ENCODE measurements at regions not wholly inside any gene's neighbourhood (a gene's known extent, or its start where the extent isn't known, plus 50 kb on each side); places are given as distances from the start of the nearest gene placed in this dataset.

DNA sequence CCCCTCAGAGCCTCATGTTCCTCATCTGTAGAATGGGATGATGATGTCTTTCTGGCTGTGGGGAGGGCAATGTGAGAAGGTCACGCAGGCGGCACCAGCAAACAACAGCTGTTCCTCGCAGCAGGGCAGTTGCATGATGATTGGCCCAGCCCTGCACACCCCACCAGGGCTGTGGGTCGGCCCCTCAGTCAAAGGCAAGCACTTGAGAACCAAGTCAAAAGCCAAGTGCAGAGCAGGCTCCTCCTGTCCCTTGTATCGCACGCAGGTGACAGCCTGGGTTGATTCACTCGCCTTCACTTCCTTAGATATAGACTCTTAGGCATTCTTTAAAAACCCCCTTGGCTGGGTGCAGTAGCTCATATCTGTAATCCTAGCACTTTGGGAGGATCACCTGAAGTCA lies 191.9 kb upstream of the C1orf174 start:
- no peak overlapping the region for H3K27ac ChIP-seq
- TF ChIP-seq EP300 (IDR thresholded peaks at IDR 0.05) (no peak), POLR2A (IDR thresholded peaks at IDR 0.05) (no peak)
- TF ChIP-seq, protein P1, sequence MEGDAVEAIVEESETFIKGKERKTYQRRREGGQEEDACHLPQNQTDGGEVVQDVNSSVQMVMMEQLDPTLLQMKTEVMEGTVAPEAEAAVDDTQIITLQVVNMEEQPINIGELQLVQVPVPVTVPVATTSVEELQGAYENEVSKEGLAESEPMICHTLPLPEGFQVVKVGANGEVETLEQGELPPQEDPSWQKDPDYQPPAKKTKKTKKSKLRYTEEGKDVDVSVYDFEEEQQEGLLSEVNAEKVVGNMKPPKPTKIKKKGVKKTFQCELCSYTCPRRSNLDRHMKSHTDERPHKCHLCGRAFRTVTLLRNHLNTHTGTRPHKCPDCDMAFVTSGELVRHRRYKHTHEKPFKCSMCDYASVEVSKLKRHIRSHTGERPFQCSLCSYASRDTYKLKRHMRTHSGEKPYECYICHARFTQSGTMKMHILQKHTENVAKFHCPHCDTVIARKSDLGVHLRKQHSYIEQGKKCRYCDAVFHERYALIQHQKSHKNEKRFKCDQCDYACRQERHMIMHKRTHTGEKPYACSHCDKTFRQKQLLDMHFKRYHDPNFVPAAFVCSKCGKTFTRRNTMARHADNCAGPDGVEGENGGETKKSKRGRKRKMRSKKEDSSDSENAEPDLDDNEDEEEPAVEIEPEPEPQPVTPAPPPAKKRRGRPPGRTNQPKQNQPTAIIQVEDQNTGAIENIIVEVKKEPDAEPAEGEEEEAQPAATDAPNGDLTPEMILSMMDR (IDR thresholded peaks at IDR 0.05): no peak
- 85 to 90% methylated on average over 7 of the region's 7 CpGs for WGBS, 2 donors
- no peaks in the 10 kb centered on the region for H3K4me1 ChIP-seq
- no peak overlapping the region for H3K4me3 ChIP-seq
- no peaks in the 10 kb centered on the region for H3K36me3 ChIP-seq
- no peaks in the 10 kb centered on the region for H3K27me3 ChIP-seq
- DNase-seq (ENCODE audit: low spot score in 2 of 2): no peak
- peaks cover 0 to 87% (median 0%) of the 10 kb centered on the region in 4 donors for H3K9me3 ChIP-seq

DNA sequence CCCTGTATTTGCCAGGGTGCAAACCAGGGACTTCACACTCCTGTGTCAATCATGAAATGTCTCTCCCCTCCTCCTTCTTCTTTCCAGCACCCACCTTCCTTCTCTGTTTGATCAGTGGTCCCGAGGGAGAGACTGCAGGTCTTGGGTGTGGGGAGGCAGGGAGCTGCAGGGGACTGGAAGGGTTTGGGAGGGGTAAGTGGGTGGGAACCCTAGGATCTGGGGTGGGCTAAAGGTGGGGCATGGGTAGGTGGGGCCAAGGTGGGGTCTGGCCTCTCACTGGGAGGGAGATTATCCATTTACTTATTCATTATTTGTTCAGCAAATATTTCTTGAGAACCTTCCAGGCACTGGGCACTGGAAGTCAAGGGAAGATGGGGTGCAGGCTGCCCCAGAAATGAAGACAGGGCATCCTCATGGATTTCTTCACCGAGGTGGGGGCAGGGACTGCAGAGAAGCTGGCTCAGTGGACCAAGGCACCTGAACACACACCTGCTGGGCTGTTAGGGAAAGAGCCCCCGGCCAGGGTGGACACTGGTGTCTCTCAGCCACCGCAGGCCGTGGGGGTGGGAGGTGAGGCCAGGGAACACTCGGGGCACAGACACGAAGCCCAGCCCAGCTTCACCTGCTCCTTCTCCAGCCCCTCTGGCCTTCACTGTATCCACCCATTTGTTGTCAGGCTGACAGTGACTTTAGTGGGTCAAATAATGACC lies 193.9 kb upstream of the C1orf174 start:
- 87% methylated on average over 7 of the region's 7 CpGs for WGBS, 2 donors
- H3K36me3 ChIP-seq: no peaks in the 10 kb centered on the region
- H3K4me1 ChIP-seq: no peaks in the 10 kb centered on the region

DNA sequence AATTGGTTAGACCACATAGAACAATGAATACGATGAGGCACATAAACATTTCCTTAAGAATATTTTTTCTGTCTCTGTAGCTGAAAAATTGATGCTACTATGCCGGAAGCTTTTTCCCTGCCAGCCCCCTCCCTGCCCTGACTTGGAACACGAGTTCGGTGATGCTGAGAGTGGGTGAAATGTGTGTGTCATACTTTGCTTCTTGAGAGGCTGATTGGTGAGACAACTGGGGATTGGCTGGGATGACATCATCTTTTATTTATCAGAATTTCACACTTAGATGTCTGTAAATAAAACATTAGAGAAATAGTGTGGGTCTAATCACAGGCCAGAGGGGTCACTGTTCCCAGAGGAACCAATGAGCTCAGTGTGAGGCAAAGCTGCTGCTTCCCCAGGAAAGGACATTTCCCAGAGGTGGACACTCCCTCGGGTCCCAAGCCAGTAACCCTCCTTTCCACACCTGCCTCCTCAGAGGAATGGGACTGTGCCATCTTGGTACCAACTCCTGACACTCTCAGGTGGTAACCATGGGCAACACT lies 195.4 kb upstream of the C1orf174 start:
- 84 to 85% methylated on average over 5 of the region's 5 CpGs for WGBS, 2 donors
- H3K4me1 ChIP-seq: no peaks in the 10 kb centered on the region
- DNase-seq (ENCODE audit: low spot score in 2 of 2): no peak
- H3K36me3 ChIP-seq: no peaks in the 10 kb centered on the region
- H3K27me3 ChIP-seq: no peaks in the 10 kb centered on the region
- H3K27ac ChIP-seq: no peak overlapping the region
- TF ChIP-seq, protein P1 (IDR thresholded peaks at IDR 0.05): no peak
- TF ChIP-seq EP300 (IDR thresholded peaks at IDR 0.05) (no peak), POLR2A (IDR thresholded peaks at IDR 0.05) (no peak)
- H3K9me3 ChIP-seq: peaks cover 0 to 66% (median 0%) of the 10 kb centered on the region in 4 donors
- H3K4me3 ChIP-seq: no peak overlapping the region

More for the DNA sequence above, 193.9 kb upstream of the C1orf174 start:
- Histone ChIP-seq H3K27ac (no peak overlapping the region), H3K27me3 (no peaks in the 10 kb centered on the region), H3K4me3 (no peak overlapping the region), H3K9me3 (peaks cover 0 to 79% (median 0%) of the 10 kb centered on the region in 4 donors)
- TF ChIP-seq POLR2A (IDR thresholded peaks at IDR 0.05) (no peak), EP300 (IDR thresholded peaks at IDR 0.05) (no peak)
- TF ChIP-seq, protein P1 (IDR thresholded peaks at IDR 0.05): no peak
- no peak for DNase-seq (ENCODE audit: low spot score in 2 of 2)

- Histone ChIP-seq H3K27ac (no peak overlapping the region), H3K9me3 (peaks cover 0 to 10% (median 0%) of the 10 kb centered on the region in 4 donors), H3K4me3 (no peak overlapping the region), H3K4me1 (no peaks in the 10 kb centered on the region), H3K27me3 (no peaks in the 10 kb centered on the region), H3K36me3 (no peaks in the 10 kb centered on the region)
- TF ChIP-seq, protein P1 (IDR thresholded peaks at IDR 0.05): no peak
- TF ChIP-seq POLR2A (IDR thresholded peaks at IDR 0.05): no peak
- no peak for DNase-seq (ENCODE audit: low spot score in 2 of 2)
- WGBS, 2 donors: 23 to 28% methylated on average over 5 of the region's 5 CpGs
Measured at GRCh38 chr1:4101459-4102161, 201.5 kb upstream of the C1orf174 start.

DNA sequence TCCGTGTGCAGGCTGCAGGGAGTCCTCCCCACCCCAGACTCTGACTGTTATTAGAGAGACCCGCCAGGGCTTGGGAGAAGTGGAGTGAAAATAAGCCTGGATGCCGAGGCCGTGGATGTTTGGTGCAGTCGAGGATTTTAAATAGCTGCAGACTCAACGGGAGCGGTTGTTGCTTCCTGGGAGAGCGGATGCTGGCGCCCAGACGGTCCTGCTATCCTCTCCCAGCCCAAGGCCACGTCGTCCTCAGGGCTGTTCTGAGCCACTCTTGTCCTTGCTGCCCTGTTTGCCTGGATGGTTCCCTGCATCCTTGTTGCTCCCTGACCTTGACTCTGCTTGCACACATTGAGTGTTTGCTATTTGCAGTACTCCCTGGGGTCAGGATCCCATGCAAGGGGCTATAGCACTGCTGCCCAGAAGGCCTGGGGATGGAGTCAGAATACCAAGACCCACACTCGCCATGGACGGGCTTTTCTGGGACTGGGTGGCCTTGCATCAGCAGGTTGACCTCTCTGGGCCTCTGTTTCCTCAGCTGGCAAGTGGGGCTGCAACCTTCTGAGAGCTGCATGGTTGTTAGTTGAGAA lies 205.3 kb upstream of the C1orf174 start:
- no peaks in the 10 kb centered on the region for H3K36me3 ChIP-seq
- H3K9me3 ChIP-seq: no peaks in the 10 kb centered on the region
- 74 to 75% methylated on average over 13 to 14 of the region's 14 CpGs for WGBS, 2 donors
- no peak for DNase-seq (ENCODE audit: low spot score in 2 of 2)
- H3K4me1 ChIP-seq: peaks cover 0 to 12% (median 0%) of the 10 kb centered on the region in 4 donors
- H3K27me3 ChIP-seq: no peaks in the 10 kb centered on the region
- H3K27ac ChIP-seq: no peak overlapping the region
- TF ChIP-seq, protein P1 (IDR thresholded peaks at IDR 0.05): no peak
- TF ChIP-seq EP300 (IDR thresholded peaks at IDR 0.05) (no peak), POLR2A (IDR thresholded peaks at IDR 0.05) (no peak)
- no peak overlapping the region for H3K4me3 ChIP-seq

Measured in tibial nerve (tissue), 4 donors.